NCI-H2196 treated with DMSO at 0.1 percent for 48 hours (cell line): ENCODE measurements at regions not wholly inside any gene's neighbourhood (a gene's known extent, or its start where the extent isn't known, plus 50 kb on each side); places are given as distances from the start of the nearest gene placed in this dataset.

ENCODE experiments used
- DNase-seq: peaks from one replicate; lab custom pipeline; 2025; ENCODE audit not compliant: unreplicated experiment; lab: John Stamatoyannopoulos, UW

- DNase-seq, result no peak
These were observed 68.9 kb upstream of the NUP50 start for GRCh38 chr22:45094825-45095224.

- DNase-seq, result peak; percentile 33
These were observed 67.3 kb upstream of the NUP50 start for GRCh38 chr22:45096256-45096907.

GRCh38 chr22:45097061-45097460 is 66.7 kb upstream of the NUP50 start:
- no peak for DNase-seq

GRCh38 chr22:45098056-45098455 is 65.7 kb upstream of the NUP50 start:
- no peak for DNase-seq

- no peak for DNase-seq
These were observed 63.8 kb upstream of the NUP50 start for GRCh38 chr22:45099961-45100360.

- peak; percentile 33 for DNase-seq
These were observed 62.1 kb upstream of the NUP50 start for GRCh38 chr22:45101515-45102227.

GRCh38 chr22:45102896-45103420 is 60.8 kb upstream of the NUP50 start:
- DNase-seq, result no peak

- DNase-seq, result no peak
These were observed 60.0 kb upstream of the NUP50 start for GRCh38 chr22:45103756-45104155.

- no peak for DNase-seq
These were observed 59.4 kb upstream of the NUP50 start for GRCh38 chr22:45104313-45104712.

GRCh38 chr22:45105281-45105702 is 58.4 kb upstream of the NUP50 start:
- DNase-seq, result peak; percentile 41

GRCh38 chr22:45107671-45108070 is 56.1 kb upstream of the NUP50 start:
- no peak for DNase-seq

GRCh38 chr22:45112136-45112879 is 51.4 kb upstream of the NUP50 start:
- no peak for DNase-seq
